ENCODE measurements at regions not wholly inside any gene's neighbourhood (a gene's known extent, or its start where the extent isn't known, plus 50 kb on each side); places are given as distances from the start of the nearest gene placed in this dataset.

DNA sequence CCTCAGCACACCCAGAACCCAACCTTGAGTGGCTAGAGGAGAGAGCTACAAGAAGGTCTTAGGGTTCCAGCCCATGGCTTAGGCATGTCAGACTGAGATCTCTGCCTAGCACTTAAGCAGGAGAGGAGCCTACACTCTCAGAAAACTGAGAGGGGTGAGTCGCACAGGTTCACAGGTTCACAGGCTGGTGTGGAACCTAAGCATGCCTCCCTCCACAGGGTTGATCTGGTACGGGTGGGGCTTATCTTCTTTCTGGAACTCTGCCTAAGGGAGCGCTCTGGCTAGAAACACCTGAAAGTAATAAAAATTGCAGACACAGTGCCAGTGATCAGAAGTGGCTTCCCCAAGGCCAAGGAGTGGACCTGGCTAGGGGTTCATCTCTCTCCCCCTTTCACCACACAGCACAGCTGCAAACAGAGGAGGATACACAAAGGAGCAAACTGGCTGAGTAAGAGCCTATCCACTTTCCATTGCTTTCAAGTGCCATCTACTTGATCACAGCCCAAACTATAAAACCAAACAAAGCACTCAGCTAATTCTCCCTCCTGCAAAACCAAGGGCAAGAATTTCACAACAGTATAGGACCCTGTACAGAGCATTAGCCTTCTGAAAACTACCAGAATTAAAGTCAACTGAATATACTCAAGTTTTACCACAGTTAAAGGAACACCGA lies 481.9 kb upstream of the SETBP1 start:
- H3K9ac ChIP-seq (ENCODE audit: low read depth, low read length) = no peak overlapping the region
- 95% methylated on average over 4 of the region's 4 CpGs for WGBS
- H3K27ac ChIP-seq (ENCODE audit: low read depth, low read length) = no peak overlapping the region
- H3K27me3 ChIP-seq (ENCODE audit: insufficient read depth, low read length) = no peaks in the 10 kb centered on the region
- no peaks in the 10 kb centered on the region for H3K4me1 ChIP-seq (ENCODE audit: insufficient read depth, low read length)
- no peak overlapping the region for H3K4me3 ChIP-seq (ENCODE audit: low read length)
- no peaks in the 10 kb centered on the region for H3K36me3 ChIP-seq (ENCODE audit: insufficient read depth, low read length)
- no peaks in the 10 kb centered on the region; the same call in 1 of the 2 replicates for H3K9me3 ChIP-seq (ENCODE audit: insufficient read depth, low read depth, low read length)

DNA sequence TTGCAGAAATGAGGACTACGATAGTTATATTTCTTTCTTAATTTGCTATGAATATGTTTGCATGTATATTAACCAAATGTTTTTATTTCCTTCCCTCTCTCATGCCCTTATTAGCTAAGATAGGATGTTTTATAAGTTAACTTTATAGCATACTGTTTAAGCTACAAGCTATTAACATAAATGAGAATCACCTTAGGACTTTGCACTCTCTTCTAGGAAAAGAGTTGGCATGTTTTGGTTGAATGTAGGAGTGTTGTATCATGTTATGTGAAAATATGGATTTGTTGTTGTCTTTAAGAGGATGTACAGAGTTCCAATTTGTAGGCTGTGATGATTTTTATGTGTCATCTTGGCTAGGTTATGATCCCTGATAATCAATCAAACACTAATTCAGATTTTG lies 467.4 kb upstream of the SETBP1 start:
- Histone ChIP-seq H3K4me1 (ENCODE audit: insufficient read depth, low read length) (no peaks in the 10 kb centered on the region), H3K9ac (ENCODE audit: low read depth, low read length) (no peak overlapping the region), H3K27me3 (ENCODE audit: insufficient read depth, low read length) (no peaks in the 10 kb centered on the region), H3K9me3 (ENCODE audit: insufficient read depth, low read depth, low read length) (no peaks in the 10 kb centered on the region), H3K27ac (ENCODE audit: low read depth, low read length) (no peak overlapping the region), H3K4me3 (ENCODE audit: low read length) (no peak overlapping the region), H3K36me3 (ENCODE audit: insufficient read depth, low read length) (no peaks in the 10 kb centered on the region)
- WGBS = no CpG with 5 or more reads among the region's 1 CpG

DNA sequence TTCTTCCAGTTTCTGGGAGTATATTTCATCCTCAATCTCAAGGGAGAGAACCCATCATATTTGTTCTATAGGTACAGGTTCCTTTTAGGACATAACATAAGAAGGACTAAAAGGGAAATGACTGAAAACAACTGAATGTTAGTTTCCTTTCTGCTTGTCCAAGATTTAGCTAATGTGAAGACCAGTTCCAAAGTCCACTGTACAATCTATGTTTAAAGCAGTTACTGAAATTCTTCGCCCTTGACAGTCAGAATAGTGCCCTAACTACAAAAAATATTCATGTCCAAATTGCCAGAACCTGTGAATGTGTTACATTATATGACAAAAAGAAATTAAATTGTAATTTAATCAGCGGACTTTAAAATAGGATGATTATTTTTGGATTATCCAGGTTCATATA lies 466.3 kb upstream of the SETBP1 start:
- H3K9ac ChIP-seq (ENCODE audit: low read depth, low read length) = no peak overlapping the region
- H3K4me3 ChIP-seq (ENCODE audit: low read length) = no peak overlapping the region
- no peaks in the 10 kb centered on the region for H3K27me3 ChIP-seq (ENCODE audit: insufficient read depth, low read length)
- no peaks in the 10 kb centered on the region for H3K36me3 ChIP-seq (ENCODE audit: insufficient read depth, low read length)
- no peaks in the 10 kb centered on the region for H3K9me3 ChIP-seq (ENCODE audit: insufficient read depth, low read depth, low read length)
- H3K4me1 ChIP-seq (ENCODE audit: insufficient read depth, low read length) = no peaks in the 10 kb centered on the region
- 100% methylated on average over 1 of the region's 2 CpGs for WGBS
- H3K27ac ChIP-seq (ENCODE audit: low read depth, low read length) = no peak overlapping the region

- Histone ChIP-seq H3K4me1 (ENCODE audit: insufficient read depth, low read length) (no peaks in the 10 kb centered on the region), H3K27me3 (ENCODE audit: insufficient read depth, low read length) (no peaks in the 10 kb centered on the region), H3K36me3 (ENCODE audit: insufficient read depth, low read length) (no peaks in the 10 kb centered on the region), H3K9me3 (ENCODE audit: insufficient read depth, low read depth, low read length) (no peaks in the 10 kb centered on the region), H3K27ac (ENCODE audit: low read depth, low read length) (no peak overlapping the region), H3K9ac (ENCODE audit: low read depth, low read length) (no peak overlapping the region), H3K4me3 (ENCODE audit: low read length) (no peak overlapping the region)
- 71% methylated on average over 1 of the region's 1 CpG for WGBS
Measured at GRCh38 chr18:44216169-44216568, 464.5 kb upstream of the SETBP1 start.

- Histone ChIP-seq H3K36me3 (ENCODE audit: insufficient read depth, low read length) (no peaks in the 10 kb centered on the region), H3K9ac (ENCODE audit: low read depth, low read length) (no peak overlapping the region)
- WGBS = 92% methylated on average over 2 of the region's 2 CpGs
Measured at GRCh38 chr18:44227501-44227900, 453.2 kb upstream of the SETBP1 start.

GRCh38 chr18:44229693-44230108 lies 451.0 kb upstream of the SETBP1 start:
- Histone ChIP-seq H3K4me3 (ENCODE audit: low read length) (no peak overlapping the region), H3K9me3 (ENCODE audit: insufficient read depth, low read depth, low read length) (no peaks in the 10 kb centered on the region), H3K4me1 (ENCODE audit: insufficient read depth, low read length) (0 out of 2 replicates have a peak, but pooled peaks cover 6% of the 10 kb centered on the region), H3K9ac (ENCODE audit: low read depth, low read length) (no peak overlapping the region), H3K27me3 (ENCODE audit: insufficient read depth, low read length) (no peaks in the 10 kb centered on the region), H3K36me3 (ENCODE audit: insufficient read depth, low read length) (no peaks in the 10 kb centered on the region), H3K27ac (ENCODE audit: low read depth, low read length) (no peak overlapping the region)
- WGBS = 95% methylated on average over 3 of the region's 3 CpGs

More at GRCh38 chr18:44227501-44227900, 453.2 kb upstream of the SETBP1 start:
- H3K27me3 ChIP-seq (ENCODE audit: insufficient read depth, low read length) = no peaks in the 10 kb centered on the region
- no peak overlapping the region for H3K4me3 ChIP-seq (ENCODE audit: low read length)
- 0 out of 2 replicates have a peak, but pooled peaks cover under 1% of the 10 kb centered on the region for H3K4me1 ChIP-seq (ENCODE audit: insufficient read depth, low read length)
- no peak overlapping the region for H3K27ac ChIP-seq (ENCODE audit: low read depth, low read length)
- no peaks in the 10 kb centered on the region for H3K9me3 ChIP-seq (ENCODE audit: insufficient read depth, low read depth, low read length)

- Histone ChIP-seq H3K4me1 (ENCODE audit: insufficient read depth, low read length) (0 out of 2 replicates have a peak, but pooled peaks cover 6% of the 10 kb centered on the region), H3K36me3 (ENCODE audit: insufficient read depth, low read length) (no peaks in the 10 kb centered on the region), H3K27ac (ENCODE audit: low read depth, low read length) (no peak overlapping the region; the same call in 1 of the 2 replicates), H3K4me3 (ENCODE audit: low read length) (no peak overlapping the region), H3K9ac (ENCODE audit: low read depth, low read length) (no peak overlapping the region), H3K9me3 (ENCODE audit: insufficient read depth, low read depth, low read length) (no peaks in the 10 kb centered on the region), H3K27me3 (ENCODE audit: insufficient read depth, low read length) (no peaks in the 10 kb centered on the region)
- 92% methylated on average over 4 of the region's 4 CpGs for WGBS
Measured at GRCh38 chr18:44231936-44232335, 448.8 kb upstream of the SETBP1 start.

DNA sequence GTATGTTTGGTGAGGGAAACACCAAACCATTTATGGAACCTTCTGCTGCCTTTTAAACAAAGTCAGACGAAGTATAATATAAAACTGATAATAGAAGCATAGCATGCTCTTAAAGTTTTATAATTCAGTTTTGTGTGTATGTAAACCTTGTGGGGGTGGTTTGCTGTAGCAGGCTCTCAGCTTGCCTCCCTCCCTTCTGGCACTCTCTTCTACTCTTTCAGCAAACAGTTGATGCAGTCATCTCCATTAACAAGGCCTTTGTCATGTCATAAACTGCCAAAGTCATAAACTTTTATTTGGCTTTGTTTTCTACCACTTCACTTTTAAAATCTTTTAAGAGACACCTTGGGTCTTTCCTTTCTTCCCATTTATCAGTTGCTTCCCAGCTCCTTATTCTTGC lies 448.2 kb upstream of the SETBP1 start:
- Histone ChIP-seq H3K9ac (ENCODE audit: low read depth, low read length) (no peak overlapping the region), H3K4me3 (ENCODE audit: low read length) (no peak overlapping the region), H3K9me3 (ENCODE audit: insufficient read depth, low read depth, low read length) (no peaks in the 10 kb centered on the region), H3K27ac (ENCODE audit: low read depth, low read length) (no peak overlapping the region; the same call in 1 of the 2 replicates), H3K27me3 (ENCODE audit: insufficient read depth, low read length) (no peaks in the 10 kb centered on the region), H3K36me3 (ENCODE audit: insufficient read depth, low read length) (no peaks in the 10 kb centered on the region), H3K4me1 (ENCODE audit: insufficient read depth, low read length) (0 out of 2 replicates have a peak, but pooled peaks cover 6% of the 10 kb centered on the region)
- WGBS = no CpG with 5 or more reads among the region's 1 CpG

DNA sequence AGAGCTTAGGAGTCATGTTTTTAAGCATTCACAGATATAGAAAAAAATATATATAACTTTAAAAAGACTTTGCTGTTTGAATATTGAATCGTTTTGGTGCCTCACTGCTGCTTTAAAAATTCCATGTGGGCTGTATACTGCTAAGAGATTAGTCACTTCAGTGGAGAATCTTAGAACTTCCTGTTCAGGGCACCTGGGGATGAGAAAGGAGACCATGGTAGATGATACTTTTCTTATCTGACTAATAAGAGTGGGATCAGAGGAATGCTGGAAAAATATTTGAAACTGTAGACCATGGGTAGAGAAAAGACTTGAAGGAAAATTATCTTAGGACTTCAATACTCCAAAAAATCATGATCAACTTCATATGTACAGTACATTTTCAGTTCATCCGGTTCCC lies 442.2 kb upstream of the SETBP1 start:
- no peak overlapping the region for H3K27ac ChIP-seq (ENCODE audit: low read depth, low read length)
- H3K9ac ChIP-seq (ENCODE audit: low read depth, low read length) = no peak overlapping the region
- H3K27me3 ChIP-seq (ENCODE audit: insufficient read depth, low read length) = no peaks in the 10 kb centered on the region
- no peaks in the 10 kb centered on the region for H3K9me3 ChIP-seq (ENCODE audit: insufficient read depth, low read depth, low read length)
- 81% methylated on average over 2 of the region's 2 CpGs for whole genome bisulfite sequencing
- H3K4me3 ChIP-seq (ENCODE audit: low read length) = no peak overlapping the region
- H3K36me3 ChIP-seq (ENCODE audit: insufficient read depth, low read length) = no peaks in the 10 kb centered on the region
- H3K4me1 ChIP-seq (ENCODE audit: insufficient read depth, low read length) = peaks cover 5% of the 10 kb centered on the region; the same call in 1 of the 2 replicates

GRCh38 chr18:44238911-44239310 lies 441.8 kb upstream of the SETBP1 start:
- Histone ChIP-seq H3K4me1 (ENCODE audit: insufficient read depth, low read length) (peaks cover 5% of the 10 kb centered on the region; the same call in 1 of the 2 replicates), H3K4me3 (ENCODE audit: low read length) (no peak overlapping the region), H3K9ac (ENCODE audit: low read depth, low read length) (no peak overlapping the region), H3K36me3 (ENCODE audit: insufficient read depth, low read length) (no peaks in the 10 kb centered on the region), H3K9me3 (ENCODE audit: insufficient read depth, low read depth, low read length) (no peaks in the 10 kb centered on the region), H3K27me3 (ENCODE audit: insufficient read depth, low read length) (no peaks in the 10 kb centered on the region), H3K27ac (ENCODE audit: low read depth, low read length) (no peak overlapping the region)
- WGBS = 100% methylated on average over 1 of the region's 1 CpG

DNA sequence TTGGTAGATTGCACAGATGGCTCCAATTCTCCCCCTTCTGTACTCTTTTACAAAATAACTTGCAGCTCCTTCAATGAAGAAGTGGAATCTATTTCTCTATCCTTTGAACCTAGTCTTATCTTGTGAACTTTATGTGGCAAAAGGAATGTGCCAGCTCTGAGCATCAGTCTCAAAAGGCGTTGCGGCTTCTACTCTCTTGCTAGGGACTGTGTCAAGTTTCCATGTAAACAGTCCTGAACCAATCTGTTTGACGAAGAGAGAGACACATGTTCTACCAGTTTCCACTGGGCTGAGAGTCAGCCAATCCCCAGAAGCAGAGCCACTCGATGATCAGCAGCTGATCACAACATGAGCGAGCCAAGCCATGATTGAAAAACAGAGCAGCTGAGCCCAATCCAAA lies 439.7 kb upstream of the SETBP1 start:
- Histone ChIP-seq H3K9me3 (ENCODE audit: insufficient read depth, low read depth, low read length) (no peaks in the 10 kb centered on the region), H3K36me3 (ENCODE audit: insufficient read depth, low read length) (no peaks in the 10 kb centered on the region), H3K27me3 (ENCODE audit: insufficient read depth, low read length) (no peaks in the 10 kb centered on the region), H3K9ac (ENCODE audit: low read depth, low read length) (no peak overlapping the region), H3K4me3 (ENCODE audit: low read length) (no peak overlapping the region), H3K27ac (ENCODE audit: low read depth, low read length) (no peak overlapping the region), H3K4me1 (ENCODE audit: insufficient read depth, low read length) (peaks cover 5% of the 10 kb centered on the region; the same call in 1 of the 2 replicates)
- 94% methylated on average over 5 of the region's 5 CpGs for WGBS

All from HUES64 (cell line).